ENCODE measurements at regions not wholly inside any gene's neighbourhood (a gene's known extent, or its start where the extent isn't known, plus 50 kb on each side); places are given as distances from the start of the nearest gene placed in this dataset.

GRCh38 chr2:48108455-48108854 is 202.2 kb upstream of the FBXO11 start:
- DNase-seq: no peak

- DNase-seq: peak; percentile 39
Measured at GRCh38 chr2:48109491-48110204, 203.3 kb upstream of the FBXO11 start.

- DNase-seq: no peak
Measured at GRCh38 chr2:48110492-48110891, 204.0 kb upstream of the FOXN2 start.

GRCh38 chr2:48112911-48113680 is 201.4 kb upstream of the FOXN2 start:
- peak; percentile 91 for DNase-seq

- peak; percentile 33 for DNase-seq
Measured at GRCh38 chr2:48113767-48114166, 200.7 kb upstream of the FOXN2 start.

GRCh38 chr2:48114256-48114655 is 200.2 kb upstream of the FOXN2 start:
- peak; percentile 98 for DNase-seq

GRCh38 chr2:48116497-48116896 is 198.0 kb upstream of the FOXN2 start:
- DNase-seq: peak; percentile 79

- DNase-seq: no peak
Measured at GRCh38 chr2:48118895-48119294, 195.6 kb upstream of the FOXN2 start.

- no peak for DNase-seq
Measured at GRCh38 chr2:48120112-48120511, 194.4 kb upstream of the FOXN2 start.

GRCh38 chr2:48120759-48121242 is 193.7 kb upstream of the FOXN2 start:
- peak; percentile 98 for DNase-seq

- DNase-seq: no peak
Measured at GRCh38 chr2:48122166-48122565, 192.3 kb upstream of the FOXN2 start.

- no peak for DNase-seq
Measured at GRCh38 chr2:48124592-48124991, 189.9 kb upstream of the FOXN2 start.

GRCh38 chr2:48126162-48126561 is 188.3 kb upstream of the FOXN2 start:
- DNase-seq: peak; percentile 92

- DNase-seq: no peak
Measured at GRCh38 chr2:48127612-48128191, 186.8 kb upstream of the FOXN2 start.

- no peak for DNase-seq
Measured at GRCh38 chr2:48129293-48129950, 185.1 kb upstream of the FOXN2 start.

- no peak for DNase-seq
Measured at GRCh38 chr2:48131539-48132270, 182.8 kb upstream of the FOXN2 start.

- DNase-seq: no peak
Measured at GRCh38 chr2:48132271-48132625, 182.2 kb upstream of the FOXN2 start.

GRCh38 chr2:48134704-48135103 is 179.8 kb upstream of the FOXN2 start:
- DNase-seq: no peak

GRCh38 chr2:48135797-48136196 is 178.7 kb upstream of the FOXN2 start:
- DNase-seq: no peak

GRCh38 chr2:48137829-48138228 is 176.7 kb upstream of the FOXN2 start:
- no peak for DNase-seq

GRCh38 chr2:48138898-48139297 is 175.6 kb upstream of the FOXN2 start:
- DNase-seq: no peak

GRCh38 chr2:48140586-48140985 is 173.9 kb upstream of the FOXN2 start:
- no peak for DNase-seq

- DNase-seq: no peak
Measured at GRCh38 chr2:48144777-48145176, 169.7 kb upstream of the FOXN2 start.

All from inflammatory macrophage treated with lipopolysaccharide for 4 hours (primary cell).